Ramos (cell line): ENCODE measurements at regions not wholly inside any gene's neighbourhood (a gene's known extent, or its start where the extent isn't known, plus 50 kb on each side); places are given as distances from the start of the nearest gene placed in this dataset.

Source experiments
- in situ Hi-C: fragments of 300-500 bp; cut with MboI; formaldehyde crosslinking; loops from one replicate; pipeline ENCODE4 v1.14.3; 2022; ENCODE audit warnings: low sequenced_read_pairs; ENCODE audit not compliant: unreplicated experiment

DNA sequence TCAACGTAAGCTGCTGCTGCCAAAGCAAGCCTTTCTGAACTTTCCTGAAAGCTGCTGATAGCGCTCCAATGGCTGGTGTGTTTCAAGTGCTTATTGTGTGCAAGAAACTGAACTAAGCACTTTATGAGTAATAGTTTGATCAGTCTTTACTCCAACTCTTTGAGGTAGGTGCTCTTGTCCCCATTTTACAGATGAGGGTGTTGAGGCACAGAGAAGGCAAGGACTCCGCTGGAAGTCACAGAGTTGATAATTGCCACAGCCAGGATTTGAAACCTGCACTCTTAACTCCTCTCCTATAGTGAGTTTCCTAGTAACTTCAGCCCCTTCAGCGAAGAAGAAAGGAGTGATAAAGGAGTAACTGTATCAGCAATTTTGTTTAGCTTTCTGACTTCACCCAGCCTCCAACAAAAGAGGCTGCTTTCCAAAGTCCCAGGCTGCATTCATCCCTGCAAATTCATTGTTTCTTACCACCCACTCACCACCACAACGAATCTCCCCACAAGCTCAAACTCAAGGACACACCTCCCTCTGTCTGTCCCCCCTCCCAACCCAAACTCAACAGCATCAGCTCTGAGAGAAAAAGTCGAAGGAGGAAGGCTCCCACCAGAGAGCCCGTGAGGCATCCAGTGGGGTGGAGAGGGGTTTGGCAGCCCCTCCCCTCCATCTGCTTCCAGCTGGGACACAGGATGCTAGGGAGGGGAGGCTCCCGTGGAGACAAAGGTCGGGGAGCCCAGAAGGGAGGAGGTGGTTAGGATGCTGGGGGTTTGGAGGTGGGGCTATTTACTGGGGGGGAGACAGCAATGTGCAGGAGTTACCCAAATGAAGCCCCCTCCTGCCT is 139.6 kb downstream of the NAV1 start:
- in situ Hi-C loops = no loop called here

DNA sequence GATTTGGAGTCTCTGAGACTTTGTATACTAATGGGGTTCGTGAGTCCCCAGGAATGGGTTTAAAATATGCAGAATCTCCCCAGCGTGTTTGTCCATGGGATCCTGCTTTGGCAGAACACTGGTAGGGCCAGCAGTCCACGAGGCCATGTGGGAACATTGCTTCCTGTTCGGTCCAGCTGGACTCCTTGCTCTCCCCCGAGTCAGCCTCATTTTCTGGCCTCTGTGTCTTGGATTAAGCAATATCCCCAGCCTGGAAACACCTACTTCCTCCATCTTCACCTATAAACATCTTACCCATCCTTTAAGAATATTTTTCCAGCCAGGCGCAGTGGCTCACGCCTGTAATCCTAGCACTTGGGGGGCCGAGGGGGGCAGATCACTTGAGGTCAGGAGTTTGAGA is 142.4 kb downstream of the NAV1 start:
- in situ Hi-C loops = no loop called here

DNA sequence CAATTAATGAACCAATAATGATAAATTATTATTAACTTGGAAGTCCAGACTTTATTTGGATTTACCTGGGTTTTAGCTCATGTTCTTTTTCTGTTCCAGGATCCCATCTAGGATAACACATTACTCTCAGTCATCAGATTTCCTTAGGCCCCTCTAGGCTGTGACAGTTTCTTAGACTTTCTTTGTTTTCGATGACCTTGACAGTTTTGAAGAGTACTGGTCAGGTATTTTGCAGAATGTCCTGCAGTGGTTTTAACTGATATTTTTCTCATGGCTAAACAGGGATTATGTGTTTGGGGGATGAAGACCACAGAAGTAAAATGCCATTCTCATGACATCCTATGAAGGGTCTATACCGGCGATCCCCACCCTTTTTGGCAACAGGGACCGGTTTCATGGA is 144.0 kb downstream of the NAV1 start:
- in situ Hi-C loops = no loop called here

GRCh38 chr1:201683397-201683796 is 144.5 kb downstream of the NAV1 start:
- in situ Hi-C loops = no loop called here

- in situ Hi-C loops = no loop called here
Measured at GRCh38 chr1:201685485-201685884, 143.5 kb upstream of the IPO9 start.

- in situ Hi-C loops = no loop called here
Measured at GRCh38 chr1:201686714-201687455, 142.1 kb upstream of the IPO9 start.

DNA sequence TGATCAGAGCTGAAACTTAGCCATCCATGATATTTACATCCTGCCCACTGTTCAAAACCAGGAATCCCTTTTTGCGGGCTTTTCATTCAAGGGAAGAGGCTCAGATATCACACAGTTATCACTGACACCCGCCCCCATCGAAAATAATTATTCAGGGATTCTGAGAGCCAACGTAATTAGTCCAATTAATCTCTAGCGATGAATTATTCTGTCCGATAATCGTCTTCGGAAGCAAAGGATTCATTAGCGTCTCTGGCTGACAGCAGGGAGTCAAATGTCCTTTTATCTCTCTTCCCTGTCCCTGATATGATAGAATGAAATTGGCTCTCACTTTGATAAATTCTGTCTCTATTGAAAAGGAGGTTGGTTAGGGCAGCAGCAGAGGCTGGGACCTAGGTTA is 140.4 kb upstream of the IPO9 start:
- in situ Hi-C loops = no loop called here

GRCh38 chr1:201689647-201690046 is 139.3 kb upstream of the IPO9 start:
- in situ Hi-C loops = no loop called here

GRCh38 chr1:201690528-201690927 is 138.4 kb upstream of the IPO9 start:
- in situ Hi-C loops = no loop called here

GRCh38 chr1:201691716-201692554 is 137.0 kb upstream of the IPO9 start:
- in situ Hi-C loops = no loop called here

- in situ Hi-C loops = no loop called here
Measured at GRCh38 chr1:201692555-201693394, 136.2 kb upstream of the IPO9 start.

- in situ Hi-C loops = no loop called here
Measured at GRCh38 chr1:201693890-201694607, 134.9 kb upstream of the IPO9 start.

GRCh38 chr1:201694608-201695335 is 134.2 kb upstream of the IPO9 start:
- in situ Hi-C loops = no loop called here

DNA sequence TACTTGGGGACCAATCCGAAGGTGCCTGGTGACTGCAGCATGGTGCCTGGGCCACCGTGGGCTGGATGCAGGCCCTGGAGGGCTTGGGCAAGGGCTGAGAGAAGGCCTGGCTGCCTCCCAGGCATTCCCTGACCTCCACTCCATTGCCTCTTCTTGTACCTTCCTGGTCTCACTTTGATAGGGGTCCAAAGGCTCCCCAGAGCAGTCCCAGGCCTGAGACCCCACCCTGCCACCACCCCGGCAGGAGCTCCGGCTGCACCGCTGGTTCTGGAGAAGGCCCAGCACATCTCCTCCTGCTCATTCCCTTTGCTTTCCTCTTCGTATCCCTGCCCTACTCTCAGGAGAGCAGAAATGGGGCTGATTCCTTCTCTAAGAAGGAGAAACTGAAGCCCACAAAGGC is 133.3 kb upstream of the IPO9 start:
- in situ Hi-C loops = no loop called here

DNA sequence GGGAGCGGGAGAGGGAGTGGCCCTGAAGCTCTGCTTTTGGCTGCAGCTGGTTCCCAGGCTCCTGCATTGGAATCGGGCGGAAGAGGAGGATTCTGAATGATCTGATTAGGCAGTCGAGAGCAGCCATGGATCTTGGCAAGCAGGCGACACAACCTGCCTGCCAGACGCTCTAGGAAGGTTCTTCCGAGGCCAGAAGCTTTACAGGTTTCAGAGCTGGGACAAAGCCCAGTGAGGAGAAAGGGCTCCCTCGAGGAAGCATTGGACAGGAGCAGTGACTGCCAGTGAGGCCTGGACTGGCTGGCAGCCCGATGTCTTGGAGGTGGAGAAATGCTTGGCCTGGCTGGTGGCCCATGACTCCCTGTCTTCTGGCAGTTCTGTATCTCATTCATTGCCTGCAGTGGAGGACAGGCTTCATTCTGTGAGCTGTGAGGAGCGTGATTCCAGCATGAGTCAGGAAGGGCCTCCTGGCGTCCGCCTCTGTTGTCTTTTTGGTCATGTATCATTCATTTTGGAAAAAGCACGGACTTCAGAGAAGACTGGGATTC is 132.7 kb upstream of the IPO9 start:
- in situ Hi-C loops = no loop called here

- in situ Hi-C loops = no loop called here
Measured at GRCh38 chr1:201697174-201697573, 131.8 kb upstream of the IPO9 start.

GRCh38 chr1:201701831-201702230 is 127.1 kb upstream of the IPO9 start:
- in situ Hi-C loops = no loop called here

DNA sequence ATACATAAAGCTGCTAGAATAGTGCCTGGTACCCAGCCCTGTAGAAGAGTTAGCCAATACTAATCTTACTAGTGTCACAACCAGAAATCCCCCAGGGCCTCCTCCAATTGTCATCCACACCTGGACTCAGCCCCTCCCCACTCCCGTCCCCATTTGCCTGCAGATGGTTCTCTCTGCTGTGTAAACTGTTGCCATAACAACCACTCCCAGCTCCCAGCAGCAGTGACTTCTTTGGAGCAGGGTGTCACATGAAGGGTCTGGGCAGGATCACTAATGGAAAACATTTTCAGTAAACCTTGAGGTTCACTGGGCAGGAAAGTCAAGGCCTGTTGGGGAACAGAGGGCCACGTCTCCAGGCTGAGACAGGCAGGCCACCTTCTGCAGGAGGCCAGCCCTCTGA is 126.0 kb upstream of the IPO9 start:
- in situ Hi-C loops = no loop called here
